ENCODE measurements at regions not wholly inside any gene's neighbourhood (a gene's known extent, or its start where the extent isn't known, plus 50 kb on each side); places are given as distances from the start of the nearest gene placed in this dataset.

GRCh38 chr19:13712767-13713201 lies 51.5 kb upstream of the MRI1 start:
- peaks cover 0 to 22% (median 8%) of the 10 kb centered on the region in 11 donors for H3K9me3 Mint-ChIP-seq
- H3K4me3 Mint-ChIP-seq: no peak overlapping the region
- no peak overlapping the region for H3K27ac ChIP-seq (ENCODE audit: low read depth, low read length)
- peaks cover 0 to 9% (median 2%) of the 10 kb centered on the region in 5 donors for H3K36me3 Mint-ChIP-seq
- peaks cover 0 to 9% (median 0%) of the 10 kb centered on the region in 3 experiments for H3K9me3 ChIP-seq (ENCODE audit: control insufficient read depth in 2 of 3, low read length in 3 of 3)
- no peak overlapping the region for H3K4me3 ChIP-seq (ENCODE audit: low read length)
- no peaks in the 10 kb centered on the region for H3K4me1 Mint-ChIP-seq
- ChIA-PET CTCF (interaction anchor here (0.7 kb wide), 1 partner anchor 174 kb away, joined by 3 read pairs; no protein-coding TSS in a partner anchor), POLR2A (no interaction called here)
- H3K36me3 ChIP-seq (ENCODE audit: control insufficient read depth in 2 of 3, insufficient read depth in 3 of 3, low read length in 3 of 3): no peaks in the 10 kb centered on the region
- no peaks in the 10 kb centered on the region for H3K4me1 ChIP-seq (ENCODE audit: control insufficient read depth in 2 of 2, insufficient read depth in 2 of 2, low read length in 2 of 2)
- DNase-seq: no peak
- intact Hi-C loops (cut with micrococcal nuclease): no loop called here
- H3K27me3 ChIP-seq (ENCODE audit: control insufficient read depth in 2 of 2, insufficient read depth in 2 of 2, low read length in 2 of 2): no peaks in the 10 kb centered on the region
- H3K27ac Mint-ChIP-seq: no peak overlapping the region
- peaks cover 9 to 24% (median 14%) of the 10 kb centered on the region in 5 donors for H3K27me3 Mint-ChIP-seq
- ATAC-seq: no peak

GRCh38 chr19:13707915-13708314 lies 56.4 kb upstream of the MRI1 start:
- Mint-ChIP-seq H3K36me3 (peaks cover 0 to 6% (median 0%) of the 10 kb centered on the region in 5 donors), H3K4me1 (no peaks in the 10 kb centered on the region), H3K4me3 (no peak overlapping the region), H3K27ac (no peak overlapping the region), H3K9me3 (peaks cover 0 to 14% (median 4%) of the 10 kb centered on the region in 11 donors), H3K27me3 (peaks cover 0 to 23% (median 5%) of the 10 kb centered on the region in 5 donors)
- H3K9me3 ChIP-seq (ENCODE audit: control insufficient read depth in 2 of 3, low read length in 3 of 3): peaks cover 0 to 3% (median 0%) of the 10 kb centered on the region in 3 experiments
- no peaks in the 10 kb centered on the region for H3K36me3 ChIP-seq (ENCODE audit: control insufficient read depth in 2 of 3, insufficient read depth in 3 of 3, low read length in 3 of 3)
- no peak overlapping the region for H3K4me3 ChIP-seq (ENCODE audit: low read length)
- POLR2A ChIA-PET: no interaction called here
- H3K27me3 ChIP-seq (ENCODE audit: control insufficient read depth in 2 of 2, insufficient read depth in 2 of 2, low read length in 2 of 2): no peaks in the 10 kb centered on the region
- CTCF ChIA-PET: no interaction called here
- intact Hi-C loops (cut with micrococcal nuclease): no loop called here
- H3K4me1 ChIP-seq (ENCODE audit: control insufficient read depth in 2 of 2, insufficient read depth in 2 of 2, low read length in 2 of 2): no peaks in the 10 kb centered on the region
- no peak overlapping the region for H3K27ac ChIP-seq (ENCODE audit: low read depth, low read length)
- DNase-seq: no peak
- no peak for ATAC-seq

GRCh38 chr19:13705928-13706447 lies 58.3 kb upstream of the MRI1 start:
- Histone ChIP-seq H3K27ac (ENCODE audit: low read depth, low read length) (no peak overlapping the region), H3K4me1 (ENCODE audit: control insufficient read depth in 2 of 2, insufficient read depth in 2 of 2, low read length in 2 of 2) (no peaks in the 10 kb centered on the region), H3K27me3 (ENCODE audit: control insufficient read depth in 2 of 2, insufficient read depth in 2 of 2, low read length in 2 of 2) (no peaks in the 10 kb centered on the region), H3K4me3 (ENCODE audit: low read length) (no peak overlapping the region), H3K9me3 (ENCODE audit: control insufficient read depth in 2 of 3, low read length in 3 of 3) (peaks cover 0 to 3% (median 0%) of the 10 kb centered on the region in 3 experiments), H3K36me3 (ENCODE audit: control insufficient read depth in 2 of 3, insufficient read depth in 3 of 3, low read length in 3 of 3) (no peaks in the 10 kb centered on the region)
- H3K9me3 Mint-ChIP-seq: peaks cover 0 to 21% (median 12%) of the 10 kb centered on the region in 11 donors
- peaks cover 0 to 11% (median 0%) of the 10 kb centered on the region in 5 donors for H3K36me3 Mint-ChIP-seq
- no peak overlapping the region for H3K4me3 Mint-ChIP-seq
- CTCF ChIA-PET: no interaction called here
- H3K27ac Mint-ChIP-seq: no peak overlapping the region
- ATAC-seq (no peak), DNase-seq (no peak)
- H3K27me3 Mint-ChIP-seq: peaks cover 4 to 26% (median 13%) of the 10 kb centered on the region in 5 donors
- H3K4me1 Mint-ChIP-seq: peaks cover 0 to 2% (median 0%) of the 10 kb centered on the region in 7 donors
- intact Hi-C loops (cut with micrococcal nuclease): no loop called here
- POLR2A ChIA-PET: no interaction called here

GRCh38 chr19:13705201-13705600 lies 59.1 kb upstream of the MRI1 start:
- no peak overlapping the region for H3K4me3 ChIP-seq (ENCODE audit: low read length)
- no peak overlapping the region for H3K4me3 Mint-ChIP-seq
- no peaks in the 10 kb centered on the region for H3K27me3 ChIP-seq (ENCODE audit: control insufficient read depth in 2 of 2, insufficient read depth in 2 of 2, low read length in 2 of 2)
- H3K27me3 Mint-ChIP-seq: peaks cover 9 to 30% (median 16%) of the 10 kb centered on the region in 5 donors
- no peak overlapping the region for H3K27ac Mint-ChIP-seq
- H3K9me3 Mint-ChIP-seq: peaks cover 0 to 22% (median 14%) of the 10 kb centered on the region in 11 donors
- ChIA-PET POLR2A (no interaction called here), CTCF (no interaction called here)
- ATAC-seq (no peak), DNase-seq (no peak)
- H3K36me3 ChIP-seq (ENCODE audit: control insufficient read depth in 2 of 3, insufficient read depth in 3 of 3, low read length in 3 of 3): no peaks in the 10 kb centered on the region
- H3K4me1 ChIP-seq (ENCODE audit: control insufficient read depth in 2 of 2, insufficient read depth in 2 of 2, low read length in 2 of 2): no peaks in the 10 kb centered on the region
- peaks cover 0 to 8% (median 0%) of the 10 kb centered on the region in 5 donors for H3K36me3 Mint-ChIP-seq
- intact Hi-C loops (cut with micrococcal nuclease): no loop called here
- H3K9me3 ChIP-seq (ENCODE audit: control insufficient read depth in 2 of 3, low read length in 3 of 3): peaks cover 0 to 3% (median 0%) of the 10 kb centered on the region in 3 experiments
- H3K27ac ChIP-seq (ENCODE audit: low read depth, low read length): no peak overlapping the region
- peaks cover 0 to 2% (median 0%) of the 10 kb centered on the region in 7 donors for H3K4me1 Mint-ChIP-seq

GRCh38 chr19:13701624-13702023 lies 62.7 kb upstream of the MRI1 start:
- H3K9me3 Mint-ChIP-seq: peaks cover 0 to 24% (median 15%) of the 10 kb centered on the region in 11 donors
- peaks cover 0 to 8% (median 0%) of the 10 kb centered on the region in 5 donors for H3K36me3 Mint-ChIP-seq
- no peak overlapping the region for H3K4me3 Mint-ChIP-seq
- peak overlapping the region in 1 of 9 donors; percentile 10 for H3K27ac Mint-ChIP-seq
- no peaks in the 10 kb centered on the region for H3K36me3 ChIP-seq (ENCODE audit: control insufficient read depth in 2 of 3, insufficient read depth in 3 of 3, low read length in 3 of 3)
- ChIA-PET POLR2A (no interaction called here), CTCF (no interaction called here)
- H3K4me3 ChIP-seq (ENCODE audit: low read length): no peak overlapping the region
- H3K4me1 Mint-ChIP-seq: peaks cover 0 to 2% (median 0%) of the 10 kb centered on the region in 7 donors
- peaks cover 9 to 36% (median 27%) of the 10 kb centered on the region in 5 donors for H3K27me3 Mint-ChIP-seq
- intact Hi-C loops (cut with micrococcal nuclease): no loop called here
- no peak overlapping the region for H3K27ac ChIP-seq (ENCODE audit: low read depth, low read length)
- ATAC-seq: no peak
- no peaks in the 10 kb centered on the region for H3K27me3 ChIP-seq (ENCODE audit: control insufficient read depth in 2 of 2, insufficient read depth in 2 of 2, low read length in 2 of 2)
- no peak for DNase-seq
- peaks cover 0 to 3% (median 0%) of the 10 kb centered on the region in 3 experiments for H3K9me3 ChIP-seq (ENCODE audit: control insufficient read depth in 2 of 3, low read length in 3 of 3)
- no peaks in the 10 kb centered on the region for H3K4me1 ChIP-seq (ENCODE audit: control insufficient read depth in 2 of 2, insufficient read depth in 2 of 2, low read length in 2 of 2)

- H3K36me3 ChIP-seq (ENCODE audit: control insufficient read depth in 2 of 3, insufficient read depth in 3 of 3, low read length in 3 of 3): no peaks in the 10 kb centered on the region
- Mint-ChIP-seq H3K9me3 (peaks cover 0 to 29% (median 8%) of the 10 kb centered on the region in 11 donors), H3K4me1 (peaks cover 0 to 2% (median 0%) of the 10 kb centered on the region in 7 donors), H3K4me3 (no peak overlapping the region), H3K36me3 (peaks cover 0 to 8% (median 0%) of the 10 kb centered on the region in 5 donors), H3K27ac (no peak overlapping the region), H3K27me3 (peaks cover 9 to 37% (median 26%) of the 10 kb centered on the region in 5 donors)
- no peaks in the 10 kb centered on the region for H3K4me1 ChIP-seq (ENCODE audit: control insufficient read depth in 2 of 2, insufficient read depth in 2 of 2, low read length in 2 of 2)
- ChIA-PET CTCF (no interaction called here), POLR2A (no interaction called here)
- H3K9me3 ChIP-seq (ENCODE audit: control insufficient read depth in 2 of 3, low read length in 3 of 3): no peaks in the 10 kb centered on the region
- H3K4me3 ChIP-seq (ENCODE audit: low read length): no peak overlapping the region
- H3K27ac ChIP-seq (ENCODE audit: low read depth, low read length): no peak overlapping the region
- intact Hi-C loops (cut with micrococcal nuclease): no loop called here
- ATAC-seq (no peak), DNase-seq (no peak)
- H3K27me3 ChIP-seq (ENCODE audit: control insufficient read depth in 2 of 2, insufficient read depth in 2 of 2, low read length in 2 of 2): no peaks in the 10 kb centered on the region
These were observed 63.7 kb upstream of the MRI1 start for GRCh38 chr19:13700621-13701020.

- Mint-ChIP-seq H3K27ac (no peak overlapping the region), H3K36me3 (peaks cover 0 to 5% (median 0%) of the 10 kb centered on the region in 5 donors), H3K4me3 (no peak overlapping the region), H3K4me1 (peaks cover 0 to 2% (median 0%) of the 10 kb centered on the region in 7 donors), H3K27me3 (peaks cover 9 to 39% (median 26%) of the 10 kb centered on the region in 5 donors), H3K9me3 (peaks cover 0 to 23% (median 7%) of the 10 kb centered on the region in 11 donors)
- intact Hi-C loops (cut with micrococcal nuclease): no loop called here
- no peaks in the 10 kb centered on the region for H3K27me3 ChIP-seq (ENCODE audit: control insufficient read depth in 2 of 2, insufficient read depth in 2 of 2, low read length in 2 of 2)
- no peak overlapping the region for H3K4me3 ChIP-seq (ENCODE audit: low read length)
- H3K9me3 ChIP-seq (ENCODE audit: control insufficient read depth in 2 of 3, low read length in 3 of 3): no peaks in the 10 kb centered on the region
- no peak overlapping the region for H3K27ac ChIP-seq (ENCODE audit: low read depth, low read length)
- ChIA-PET POLR2A (no interaction called here), CTCF (no interaction called here)
- DNase-seq: no peak
- H3K4me1 ChIP-seq (ENCODE audit: control insufficient read depth in 2 of 2, insufficient read depth in 2 of 2, low read length in 2 of 2): no peaks in the 10 kb centered on the region
- no peaks in the 10 kb centered on the region for H3K36me3 ChIP-seq (ENCODE audit: control insufficient read depth in 2 of 3, insufficient read depth in 3 of 3, low read length in 3 of 3)
- no peak for ATAC-seq
These were observed 64.5 kb upstream of the MRI1 start for GRCh38 chr19:13699786-13700185.
